ENCODE measurements at regions not wholly inside any gene's neighbourhood (a gene's known extent, or its start where the extent isn't known, plus 50 kb on each side); places are given as distances from the start of the nearest gene placed in this dataset.

DNA sequence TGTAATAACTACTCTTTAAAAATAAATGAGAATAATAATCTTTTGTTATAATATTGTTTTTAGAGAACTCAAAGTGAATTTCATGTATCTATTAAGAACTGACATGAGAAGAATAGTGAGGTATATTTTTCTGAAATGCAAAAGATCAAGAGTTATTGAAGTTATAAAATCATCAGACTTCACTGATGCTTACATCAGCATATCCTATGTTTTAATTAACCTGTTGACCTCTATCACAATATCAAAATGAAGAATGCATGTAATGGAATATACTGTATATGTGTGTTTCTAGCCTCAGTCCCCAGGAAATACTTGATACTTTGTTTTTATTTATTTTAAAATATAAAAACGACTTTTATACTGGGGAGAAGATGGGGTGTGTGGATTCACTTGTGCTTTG is 533.1 kb downstream of the KCTD16 start:
- Histone ChIP-seq H3K4me2 (ENCODE audit: low read length) (no peak overlapping the region), H2AFZ (ENCODE audit: low read length) (no peak overlapping the region), H3K9me2 (ENCODE audit: low read depth, low read length) (no peaks in the 10 kb centered on the region), H3K79me2 (ENCODE audit: insufficient read depth, low read length) (0 out of 2 replicates have a peak, but pooled peaks cover 3% of the 10 kb centered on the region), H3K9ac (ENCODE audit: low read length) (no peak overlapping the region), H3K27me3 (ENCODE audit: insufficient read depth, low read length) (no peaks in the 10 kb centered on the region), H4K20me1 (ENCODE audit: insufficient read depth, low read length) (no peaks in the 10 kb centered on the region), H3K4me3 (ENCODE audit: low read depth, low read length, poor library complexity, severe bottlenecking) (no peak overlapping the region), H3F3A (ENCODE audit: insufficient read depth, low read length) (no peaks in the 10 kb centered on the region), H3K36me3 (ENCODE audit: insufficient read depth, low read length) (no peaks in the 10 kb centered on the region), H3K4me1 (ENCODE audit: insufficient read depth, low read length, severe bottlenecking) (no peaks in the 10 kb centered on the region), H3K9me3 (ENCODE audit: low read length) (no peaks in the 10 kb centered on the region), H3K27ac (ENCODE audit: low read depth, low read length, poor library complexity, severe bottlenecking) (no peak overlapping the region)
- TF ChIP-seq, protein P1, sequence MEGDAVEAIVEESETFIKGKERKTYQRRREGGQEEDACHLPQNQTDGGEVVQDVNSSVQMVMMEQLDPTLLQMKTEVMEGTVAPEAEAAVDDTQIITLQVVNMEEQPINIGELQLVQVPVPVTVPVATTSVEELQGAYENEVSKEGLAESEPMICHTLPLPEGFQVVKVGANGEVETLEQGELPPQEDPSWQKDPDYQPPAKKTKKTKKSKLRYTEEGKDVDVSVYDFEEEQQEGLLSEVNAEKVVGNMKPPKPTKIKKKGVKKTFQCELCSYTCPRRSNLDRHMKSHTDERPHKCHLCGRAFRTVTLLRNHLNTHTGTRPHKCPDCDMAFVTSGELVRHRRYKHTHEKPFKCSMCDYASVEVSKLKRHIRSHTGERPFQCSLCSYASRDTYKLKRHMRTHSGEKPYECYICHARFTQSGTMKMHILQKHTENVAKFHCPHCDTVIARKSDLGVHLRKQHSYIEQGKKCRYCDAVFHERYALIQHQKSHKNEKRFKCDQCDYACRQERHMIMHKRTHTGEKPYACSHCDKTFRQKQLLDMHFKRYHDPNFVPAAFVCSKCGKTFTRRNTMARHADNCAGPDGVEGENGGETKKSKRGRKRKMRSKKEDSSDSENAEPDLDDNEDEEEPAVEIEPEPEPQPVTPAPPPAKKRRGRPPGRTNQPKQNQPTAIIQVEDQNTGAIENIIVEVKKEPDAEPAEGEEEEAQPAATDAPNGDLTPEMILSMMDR (IDR thresholded peaks at IDR 0.05; ENCODE audit: low read length), result no peak
- TF ChIP-seq EZH2 (IDR thresholded peaks at IDR 0.05; ENCODE audit: borderline replicate concordance, low read length), result no peak

DNA sequence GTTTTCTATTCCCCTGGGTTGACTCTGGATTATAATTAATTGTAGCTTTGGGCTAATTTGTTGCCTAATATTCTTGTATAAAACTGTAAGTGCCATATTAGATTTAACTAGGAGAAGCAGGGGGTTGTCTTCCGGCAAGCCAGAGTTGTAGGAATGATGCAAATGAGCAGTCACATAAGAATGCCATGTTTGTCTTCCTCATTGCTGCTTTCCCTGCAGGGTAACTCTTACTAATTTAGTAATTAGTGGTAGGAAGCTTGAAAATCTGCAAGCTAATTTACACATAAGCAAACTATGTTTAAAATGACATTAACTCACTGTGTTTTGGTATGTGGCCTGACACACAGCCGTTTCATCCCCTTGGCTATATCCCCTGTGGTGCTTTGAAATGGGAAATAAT is 527.8 kb downstream of the KCTD16 start:
- TF ChIP-seq, protein P1 (IDR thresholded peaks at IDR 0.05; ENCODE audit: low read length), result no peak
- no peak for TF ChIP-seq EZH2 (IDR thresholded peaks at IDR 0.05; ENCODE audit: borderline replicate concordance, low read length)
- Histone ChIP-seq H3K27ac (ENCODE audit: low read depth, low read length, poor library complexity, severe bottlenecking) (no peak overlapping the region), H3K27me3 (ENCODE audit: insufficient read depth, low read length) (no peaks in the 10 kb centered on the region), H3K79me2 (ENCODE audit: insufficient read depth, low read length) (0 out of 2 replicates have a peak, but pooled peaks cover 3% of the 10 kb centered on the region), H3K4me3 (ENCODE audit: low read depth, low read length, poor library complexity, severe bottlenecking) (no peak overlapping the region), H3K4me1 (ENCODE audit: insufficient read depth, low read length, severe bottlenecking) (no peaks in the 10 kb centered on the region), H3K9me3 (ENCODE audit: low read length) (no peaks in the 10 kb centered on the region), H3K9me2 (ENCODE audit: low read depth, low read length) (no peaks in the 10 kb centered on the region), H2AFZ (ENCODE audit: low read length) (no peak overlapping the region), H3K9ac (ENCODE audit: low read length) (no peak overlapping the region), H3F3A (ENCODE audit: insufficient read depth, low read length) (no peaks in the 10 kb centered on the region), H3K36me3 (ENCODE audit: insufficient read depth, low read length) (no peaks in the 10 kb centered on the region), H3K4me2 (ENCODE audit: low read length) (no peak overlapping the region), H4K20me1 (ENCODE audit: insufficient read depth, low read length) (no peaks in the 10 kb centered on the region)

DNA sequence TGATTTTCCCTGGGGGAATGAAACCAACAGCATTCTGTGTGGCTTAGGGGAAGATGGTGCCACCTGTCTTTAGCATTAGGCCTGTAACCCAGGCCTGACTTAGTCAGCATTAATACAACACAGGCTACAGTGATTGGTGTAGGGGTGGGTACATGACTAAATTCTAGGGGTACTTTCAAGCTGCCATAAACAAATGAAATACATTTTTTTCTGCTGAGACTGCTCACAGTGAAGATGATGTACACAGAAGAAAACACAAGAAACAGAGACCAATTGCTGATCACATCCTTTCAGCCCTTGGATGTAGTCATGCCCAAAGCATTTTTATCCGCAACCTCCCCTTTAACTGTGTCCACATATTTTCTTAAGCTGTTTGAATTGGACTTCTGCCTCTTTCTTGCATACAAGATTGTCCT is 527.2 kb downstream of the KCTD16 start:
- Histone ChIP-seq H3K9me2 (ENCODE audit: low read depth, low read length) (no peaks in the 10 kb centered on the region), H3K4me1 (ENCODE audit: insufficient read depth, low read length, severe bottlenecking) (no peaks in the 10 kb centered on the region), H4K20me1 (ENCODE audit: insufficient read depth, low read length) (no peaks in the 10 kb centered on the region), H3K4me2 (ENCODE audit: low read length) (no peak overlapping the region), H3F3A (ENCODE audit: insufficient read depth, low read length) (no peaks in the 10 kb centered on the region), H2AFZ (ENCODE audit: low read length) (no peak overlapping the region), H3K4me3 (ENCODE audit: low read depth, low read length, poor library complexity, severe bottlenecking) (no peak overlapping the region), H3K27me3 (ENCODE audit: insufficient read depth, low read length) (no peaks in the 10 kb centered on the region), H3K9me3 (ENCODE audit: low read length) (no peaks in the 10 kb centered on the region), H3K79me2 (ENCODE audit: insufficient read depth, low read length) (0 out of 2 replicates have a peak, but pooled peaks cover 3% of the 10 kb centered on the region), H3K9ac (ENCODE audit: low read length) (no peak overlapping the region), H3K27ac (ENCODE audit: low read depth, low read length, poor library complexity, severe bottlenecking) (no peak overlapping the region), H3K36me3 (ENCODE audit: insufficient read depth, low read length) (no peaks in the 10 kb centered on the region)
- TF ChIP-seq, protein P1 (IDR thresholded peaks at IDR 0.05; ENCODE audit: low read length), result no peak
- no peak for TF ChIP-seq EZH2 (IDR thresholded peaks at IDR 0.05; ENCODE audit: borderline replicate concordance, low read length)

Data from OCI-LY1 (cell line).